A172 (cell line): ENCODE measurements at regions not wholly inside any gene's neighbourhood (a gene's known extent, or its start where the extent isn't known, plus 50 kb on each side); places are given as distances from the start of the nearest gene placed in this dataset.
"Not testable (repeated sequence)": the region's sequence is repeated elsewhere in the genome, so short reads cannot be mapped to it uniquely, and the experiment has no call there.

Experiments
- DNase-seq: peaks from one replicate; pipeline ENCODE4 v3.0.0-alpha.2; 2015; ENCODE audit warnings: low spot score

DNA sequence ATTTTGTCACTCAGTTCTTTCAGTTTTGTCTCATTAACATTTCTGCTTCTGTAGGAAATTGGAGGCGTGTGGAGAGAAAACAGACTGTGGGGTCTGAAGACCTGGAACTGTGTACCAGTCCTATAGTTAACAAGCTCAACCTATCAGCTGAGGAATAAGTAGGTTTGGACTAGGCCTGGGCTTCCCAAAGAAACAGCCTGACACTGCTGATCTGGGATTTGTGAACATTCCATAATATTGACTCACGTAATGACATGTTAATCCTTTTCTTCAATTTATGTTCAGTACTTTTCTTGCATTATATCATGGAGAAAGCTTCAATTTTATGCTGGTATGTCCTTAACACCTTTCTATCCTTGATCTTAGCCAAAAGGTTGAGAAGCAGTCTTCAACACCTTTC is 181.6 kb upstream of the RORA start:
- DNase-seq = no peak

DNA sequence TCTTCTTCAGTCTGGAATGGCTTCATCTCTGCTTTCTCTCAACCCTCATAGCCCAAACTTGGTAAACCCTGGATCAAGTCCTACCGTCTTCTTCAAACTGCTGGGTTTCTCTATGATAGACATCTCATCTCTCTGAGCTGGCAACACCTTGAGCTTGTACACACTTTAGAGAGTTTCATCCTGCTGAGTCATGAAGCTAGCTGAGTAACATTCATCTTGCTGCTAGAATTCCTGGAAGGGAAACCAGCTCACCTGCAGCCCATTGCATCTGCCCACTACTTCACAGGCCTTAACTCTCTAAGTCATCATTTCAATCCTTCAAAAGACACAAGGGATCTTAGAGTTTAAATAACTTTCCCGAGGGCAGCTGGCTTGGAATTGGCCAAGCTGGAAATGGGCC is 175.5 kb upstream of the RORA start:
- no peak for DNase-seq

GRCh38 chr15:61403884-61404283 is 174.8 kb upstream of the RORA start:
- DNase-seq = no peak

DNA sequence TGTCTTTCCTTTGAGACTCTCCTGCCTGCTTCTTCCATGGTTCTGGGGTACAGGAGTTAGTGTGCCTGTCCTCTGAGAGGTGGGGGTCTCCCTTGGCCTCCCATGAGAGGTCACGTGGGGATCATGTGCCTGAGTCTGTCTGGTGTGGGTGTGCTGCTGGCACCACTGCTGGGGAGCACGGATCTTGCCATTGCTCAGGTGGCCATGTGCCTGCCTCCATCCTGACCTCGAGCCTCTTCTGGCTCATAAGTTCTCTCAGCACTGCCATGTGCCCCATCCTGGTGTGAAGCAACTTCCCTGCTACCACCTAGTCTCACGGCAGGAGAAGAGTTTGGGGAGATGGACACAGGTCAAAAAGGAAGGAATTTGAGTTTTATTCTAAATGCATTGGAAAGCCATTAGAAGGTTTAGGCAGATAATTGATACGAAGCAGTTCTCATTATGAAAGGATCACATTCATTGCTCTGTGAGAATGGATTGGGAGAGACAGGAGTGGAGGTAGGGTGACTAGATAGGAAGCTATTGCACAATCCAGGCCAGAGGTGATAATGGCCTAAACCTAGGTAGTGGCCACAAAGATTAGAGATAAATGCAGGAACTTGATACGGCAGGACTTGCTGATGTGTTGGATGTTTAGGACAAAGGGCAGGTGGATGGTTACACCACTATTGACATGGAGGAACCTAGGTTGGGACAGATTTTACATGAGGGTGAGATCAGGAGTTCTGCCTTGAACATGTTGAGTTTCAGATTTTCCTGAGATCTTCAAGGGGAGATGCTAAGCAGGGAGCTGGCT is 173.0 kb upstream of the RORA start:
- no peak for DNase-seq

DNA sequence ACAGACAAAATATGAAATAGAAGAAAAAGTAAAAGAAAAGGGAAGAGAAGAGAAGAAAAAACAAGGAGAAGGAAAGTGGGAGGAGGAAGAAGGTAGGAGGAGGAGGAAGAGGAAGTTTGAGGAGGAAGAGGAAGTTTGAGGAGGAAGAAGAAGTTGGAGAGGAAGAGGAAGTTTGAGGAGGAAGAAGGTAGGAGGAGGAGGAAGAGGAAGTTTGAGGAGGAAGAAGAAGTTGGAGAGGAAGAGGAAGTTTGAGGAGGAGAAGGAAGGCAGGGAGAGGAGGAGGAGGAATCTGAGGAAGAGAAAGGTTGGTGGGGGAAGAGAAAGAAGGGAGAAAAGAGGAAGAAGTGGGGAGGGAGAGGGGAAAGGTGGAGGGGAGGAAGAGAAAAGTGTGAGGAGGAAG is 169.2 kb upstream of the RORA start:
- DNase-seq = no peak

GRCh38 chr15:61396235-61396919 is 167.3 kb upstream of the RORA start:
- no peak for DNase-seq

DNA sequence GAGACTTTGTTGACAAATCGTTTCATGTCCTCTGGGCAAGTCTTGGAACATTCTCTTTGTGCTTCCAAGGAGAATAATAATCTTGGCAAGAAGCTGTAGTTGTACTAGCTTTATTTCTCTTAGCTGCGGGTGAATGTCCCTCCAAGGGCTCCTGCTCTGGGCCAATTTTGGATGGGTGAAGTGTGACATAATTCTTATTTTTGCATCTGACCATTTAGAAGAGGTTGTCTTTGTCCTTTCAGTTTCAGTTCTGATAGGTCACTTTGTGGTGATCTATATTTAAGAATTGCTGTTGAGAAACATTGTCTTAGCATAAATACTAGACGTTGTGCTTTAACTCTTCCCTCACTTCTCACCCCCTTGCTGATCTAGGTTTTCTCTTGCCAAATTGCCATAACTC is 164.8 kb upstream of the RORA start:
- no peak for DNase-seq

GRCh38 chr15:61393524-61393923 is 164.4 kb upstream of the RORA start:
- no peak for DNase-seq

GRCh38 chr15:61390138-61390537 is 161.0 kb upstream of the RORA start:
- no peak for DNase-seq

GRCh38 chr15:61389334-61390028 is 160.4 kb upstream of the RORA start:
- no peak for DNase-seq

GRCh38 chr15:61387675-61388074 is 158.6 kb upstream of the RORA start:
- DNase-seq = no peak

DNA sequence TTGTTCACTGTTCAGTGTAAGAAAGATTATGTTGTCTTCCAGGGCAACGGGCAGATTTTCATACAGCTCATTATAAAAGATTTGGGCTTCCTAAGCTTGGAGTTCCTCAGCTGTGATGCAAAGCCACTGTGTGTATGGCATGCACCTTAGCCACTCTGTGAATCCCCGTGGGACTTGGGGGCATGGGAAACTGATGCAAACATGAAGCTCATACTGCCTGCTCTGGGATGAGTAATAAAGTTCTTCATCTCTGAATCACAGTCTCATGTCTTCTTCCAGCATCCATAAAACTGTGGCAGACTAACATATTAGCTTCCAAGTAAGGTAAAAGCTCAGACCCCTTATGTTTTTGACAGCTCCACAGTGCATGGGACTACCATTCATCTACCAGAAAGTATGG is 154.3 kb upstream of the RORA start:
- no peak for DNase-seq

GRCh38 chr15:61382927-61383326 is 153.8 kb upstream of the RORA start:
- DNase-seq = no peak

GRCh38 chr15:61381501-61381900 is 152.4 kb upstream of the RORA start:
- DNase-seq = no peak

GRCh38 chr15:61380270-61380669 is 151.2 kb upstream of the RORA start:
- no peak for DNase-seq

DNA sequence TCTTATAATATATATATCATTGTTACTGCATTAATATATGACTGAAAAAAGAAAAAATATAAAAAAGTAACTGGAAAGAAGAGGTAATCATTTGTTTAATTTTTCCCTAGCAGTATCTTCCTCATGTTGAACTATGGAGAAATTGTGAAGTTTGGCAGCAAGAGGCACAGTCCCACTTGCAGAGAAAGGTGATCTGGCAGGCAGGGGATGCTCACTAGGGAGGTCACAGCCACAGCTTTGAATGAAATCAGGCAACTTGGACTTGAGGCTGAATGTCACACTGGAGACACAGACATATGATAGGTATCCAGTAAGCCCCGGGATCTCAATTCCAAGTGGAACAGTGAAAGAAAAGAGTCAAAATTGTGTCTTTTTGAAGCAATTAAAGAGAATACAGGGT is 149.9 kb upstream of the RORA start:
- DNase-seq = no peak

DNA sequence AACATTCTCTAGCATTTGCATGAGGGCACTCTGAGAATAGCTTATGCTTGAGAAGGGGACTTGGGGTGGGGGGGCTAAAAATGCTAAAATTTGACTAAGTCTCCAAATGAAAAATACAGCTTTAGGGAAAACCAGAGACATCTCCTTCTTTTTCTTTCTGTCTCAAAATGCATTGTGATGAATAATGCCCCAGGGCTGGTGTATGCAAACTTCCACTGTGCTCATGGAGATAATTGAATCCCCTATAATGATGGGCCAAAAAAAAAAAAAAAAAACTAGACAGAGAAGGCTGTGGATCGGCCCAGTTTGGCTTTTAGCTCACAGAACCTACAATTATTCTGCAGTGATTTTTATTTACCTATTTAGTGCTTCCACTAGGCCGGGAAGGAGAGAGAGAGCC is 147.9 kb upstream of the RORA start:
- DNase-seq = no peak

- no peak for DNase-seq
Measured at GRCh38 chr15:61376516-61376915, 147.4 kb upstream of the RORA start.

DNA sequence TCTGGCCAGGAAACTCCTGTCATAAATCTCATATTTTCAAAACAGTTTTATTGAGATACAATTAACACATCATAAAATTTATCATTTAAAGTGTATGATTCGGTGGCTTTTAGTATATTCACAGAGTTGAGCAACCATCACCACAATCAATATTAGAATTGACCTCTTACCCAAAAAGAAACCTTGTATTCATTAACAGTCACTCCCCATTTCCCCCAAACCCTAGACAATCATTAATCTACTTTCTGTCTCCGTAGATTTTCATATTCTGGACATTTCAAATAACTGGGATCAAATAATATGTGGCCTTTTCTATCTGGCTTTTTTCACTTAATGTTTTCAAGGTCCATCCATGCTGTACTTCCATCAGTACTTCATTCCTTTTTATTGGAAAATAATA is 145.7 kb upstream of the RORA start:
- no peak for DNase-seq

GRCh38 chr15:61367953-61368352 is 138.9 kb upstream of the RORA start:
- no peak for DNase-seq

- DNase-seq = no peak
Measured at GRCh38 chr15:61364871-61365270, 135.8 kb upstream of the RORA start.

- not testable (repeated sequence) for DNase-seq
Measured at GRCh38 chr15:61362912-61363311, 133.8 kb upstream of the RORA start.

DNA sequence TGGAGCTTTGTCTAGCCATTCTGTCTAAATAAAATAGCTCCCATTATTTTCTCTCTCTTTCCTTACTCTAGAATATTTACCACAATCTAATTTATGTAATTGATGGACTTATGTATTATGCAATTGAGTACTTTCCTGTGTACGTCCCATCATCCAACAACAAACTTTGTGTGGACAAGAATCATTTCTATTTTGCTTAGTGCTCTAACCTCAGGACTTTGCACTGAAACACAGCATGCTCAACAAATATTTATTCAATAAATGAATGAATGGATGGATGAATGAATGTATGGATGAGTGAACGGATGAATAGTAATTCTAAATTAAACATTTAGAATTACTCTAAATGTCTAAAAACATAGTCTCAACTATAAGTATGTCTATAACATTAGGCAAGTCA is 115.2 kb upstream of the RORA start:
- no peak for DNase-seq
